ENCODE measurements at regions not wholly inside any gene's neighbourhood (a gene's known extent, or its start where the extent isn't known, plus 50 kb on each side); places are given as distances from the start of the nearest gene placed in this dataset.

DNA sequence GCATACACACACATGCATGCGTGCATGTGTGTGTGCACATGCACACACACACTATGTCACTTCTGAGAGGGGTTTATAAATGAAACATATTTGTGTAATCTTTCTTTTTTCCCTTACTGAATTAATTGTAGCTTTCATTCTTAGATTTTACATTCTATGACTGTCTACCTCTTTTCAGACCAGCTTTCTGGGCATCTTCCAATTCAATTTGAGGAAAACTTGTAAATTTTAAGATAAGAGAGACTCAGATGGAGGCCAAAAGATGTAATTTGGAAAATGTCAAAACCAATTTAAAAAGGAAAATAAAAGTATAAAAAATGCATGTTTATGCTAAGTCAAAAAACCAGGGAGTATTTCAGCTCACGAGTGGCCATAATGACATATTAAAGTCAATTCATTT is 594.5 kb downstream of the OLFM4 start:
- DNase-seq (no peak), ATAC-seq (no peak)
- H3K36me3 ChIP-seq (ENCODE audit: low read depth) = no peaks in the 10 kb centered on the region
- intact Hi-C loops (cut with DNase I, micrococcal nuclease) = no loop called here
- H3K4me1 ChIP-seq (ENCODE audit: low read depth) = no peaks in the 10 kb centered on the region
- no peak for TF ChIP-seq CTCF (IDR thresholded peaks at IDR 0.05)
- H3K9me3 ChIP-seq = no peaks in the 10 kb centered on the region
- no peak overlapping the region for H3K4me3 ChIP-seq

GRCh38 chr13:53631511-53631910 is 602.9 kb downstream of the OLFM4 start:
- ATAC-seq = no peak
- peaks cover 5% of the 10 kb centered on the region for H3K9me3 ChIP-seq
- no peaks in the 10 kb centered on the region for H3K4me1 ChIP-seq (ENCODE audit: low read depth)
- no peak for DNase-seq
- H3K4me3 ChIP-seq = no peak overlapping the region
- no peaks in the 10 kb centered on the region for H3K36me3 ChIP-seq (ENCODE audit: low read depth)
- intact Hi-C loops (cut with DNase I, micrococcal nuclease) = no loop called here
- no peak for TF ChIP-seq CTCF (IDR thresholded peaks at IDR 0.05)

GRCh38 chr13:53638040-53638439 is 609.4 kb downstream of the OLFM4 start:
- no peaks in the 10 kb centered on the region for H3K9me3 ChIP-seq
- DNase-seq (no peak), ATAC-seq (no peak)
- H3K36me3 ChIP-seq (ENCODE audit: low read depth) = no peaks in the 10 kb centered on the region
- H3K4me1 ChIP-seq (ENCODE audit: low read depth) = no peaks in the 10 kb centered on the region
- no peak for TF ChIP-seq CTCF (IDR thresholded peaks at IDR 0.05)
- H3K4me3 ChIP-seq = no peak overlapping the region
- intact Hi-C loops (cut with DNase I, micrococcal nuclease) = no loop called here

DNA sequence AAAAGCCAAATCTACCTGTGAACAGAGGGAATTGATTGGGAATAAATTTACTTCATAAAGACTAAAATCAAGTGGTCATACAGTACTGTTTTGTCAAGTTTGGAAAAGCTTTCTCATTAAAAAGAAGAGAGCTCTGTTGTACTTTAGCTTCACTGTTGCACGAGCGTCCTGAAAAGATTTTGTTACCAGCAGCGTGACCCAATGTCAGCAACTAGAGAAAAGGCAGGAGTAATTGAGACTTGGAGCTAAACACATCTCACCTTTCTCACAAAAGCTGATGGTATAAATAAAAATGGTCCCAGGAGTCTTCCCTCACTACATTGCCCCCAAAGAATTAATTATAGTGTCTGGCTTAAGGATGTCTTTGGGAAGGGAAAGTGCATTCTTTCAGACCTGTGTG is 613.7 kb downstream of the OLFM4 start:
- TF ChIP-seq CTCF (IDR thresholded peaks at IDR 0.05) = no peak
- H3K4me1 ChIP-seq (ENCODE audit: low read depth) = no peaks in the 10 kb centered on the region
- no peak for DNase-seq

GRCh38 chr13:53648673-53649072 is 620.1 kb downstream of the OLFM4 start:
- ATAC-seq (no peak), DNase-seq (no peak)
- Histone ChIP-seq H3K9me3 (peaks cover 2% of the 10 kb centered on the region), H3K36me3 (ENCODE audit: low read depth) (no peaks in the 10 kb centered on the region), H3K4me3 (no peak overlapping the region), H3K4me1 (ENCODE audit: low read depth) (no peaks in the 10 kb centered on the region)
- intact Hi-C loops (cut with DNase I, micrococcal nuclease) = no loop called here
- no peak for TF ChIP-seq CTCF (IDR thresholded peaks at IDR 0.05)

More for the DNA sequence above, 613.7 kb downstream of the OLFM4 start:
- H3K4me3 ChIP-seq = no peak overlapping the region
- H3K36me3 ChIP-seq (ENCODE audit: low read depth) = no peaks in the 10 kb centered on the region
- peaks cover 2% of the 10 kb centered on the region for H3K9me3 ChIP-seq
- intact Hi-C loops (cut with DNase I, micrococcal nuclease) = no loop called here
- ATAC-seq = no peak

DNA sequence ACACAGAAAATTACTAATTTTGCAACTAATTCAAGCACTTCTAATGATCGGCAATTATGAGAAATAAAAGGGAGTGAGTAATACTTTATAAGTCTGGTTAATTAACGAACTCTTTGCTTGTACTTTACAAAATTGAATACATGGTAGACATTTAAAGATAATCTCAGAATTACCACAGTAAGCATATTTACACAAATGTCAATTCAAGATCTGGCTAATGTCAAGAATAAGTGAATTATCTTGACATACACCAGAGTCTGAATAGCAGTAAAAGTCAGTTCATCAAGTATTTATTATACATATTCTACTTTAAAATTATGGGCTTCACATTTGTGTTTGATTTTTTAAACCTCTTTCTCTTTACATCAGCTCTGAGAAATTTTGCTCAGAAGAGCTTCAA is 643.4 kb downstream of the OLFM4 start:
- intact Hi-C loops (cut with DNase I, micrococcal nuclease) = no loop called here
- no peak for TF ChIP-seq CTCF (IDR thresholded peaks at IDR 0.05)
- DNase-seq = no peak
- H3K9me3 ChIP-seq = peaks cover 14% of the 10 kb centered on the region
- H3K36me3 ChIP-seq (ENCODE audit: low read depth) = no peaks in the 10 kb centered on the region
- H3K4me3 ChIP-seq = no peak overlapping the region
- H3K4me1 ChIP-seq (ENCODE audit: low read depth) = no peaks in the 10 kb centered on the region
- no peak for ATAC-seq
